ENCODE measurements at regions not wholly inside any gene's neighbourhood (a gene's known extent, or its start where the extent isn't known, plus 50 kb on each side); places are given as distances from the start of the nearest gene placed in this dataset.

- no peak for DNase-seq
- TF ChIP-seq, protein P1, sequence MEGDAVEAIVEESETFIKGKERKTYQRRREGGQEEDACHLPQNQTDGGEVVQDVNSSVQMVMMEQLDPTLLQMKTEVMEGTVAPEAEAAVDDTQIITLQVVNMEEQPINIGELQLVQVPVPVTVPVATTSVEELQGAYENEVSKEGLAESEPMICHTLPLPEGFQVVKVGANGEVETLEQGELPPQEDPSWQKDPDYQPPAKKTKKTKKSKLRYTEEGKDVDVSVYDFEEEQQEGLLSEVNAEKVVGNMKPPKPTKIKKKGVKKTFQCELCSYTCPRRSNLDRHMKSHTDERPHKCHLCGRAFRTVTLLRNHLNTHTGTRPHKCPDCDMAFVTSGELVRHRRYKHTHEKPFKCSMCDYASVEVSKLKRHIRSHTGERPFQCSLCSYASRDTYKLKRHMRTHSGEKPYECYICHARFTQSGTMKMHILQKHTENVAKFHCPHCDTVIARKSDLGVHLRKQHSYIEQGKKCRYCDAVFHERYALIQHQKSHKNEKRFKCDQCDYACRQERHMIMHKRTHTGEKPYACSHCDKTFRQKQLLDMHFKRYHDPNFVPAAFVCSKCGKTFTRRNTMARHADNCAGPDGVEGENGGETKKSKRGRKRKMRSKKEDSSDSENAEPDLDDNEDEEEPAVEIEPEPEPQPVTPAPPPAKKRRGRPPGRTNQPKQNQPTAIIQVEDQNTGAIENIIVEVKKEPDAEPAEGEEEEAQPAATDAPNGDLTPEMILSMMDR (IDR thresholded peaks at IDR 0.05), result no peak
- H3K27ac ChIP-seq, result no peak overlapping the region
- no peaks in the 10 kb centered on the region for H3K9me3 ChIP-seq
- H3K4me3 ChIP-seq, result no peak overlapping the region
- intact Hi-C loops (cut with DNase I), result no loop called here
- no peaks in the 10 kb centered on the region for H3K27me3 ChIP-seq
- H3K9ac ChIP-seq (ENCODE audit: low read depth in 2 of 2, low read length in 2 of 2), result no peak overlapping the region
- no peaks in the 10 kb centered on the region for H3K36me3 ChIP-seq
- no peaks in the 10 kb centered on the region for H3K4me1 ChIP-seq
These were observed 393.9 kb upstream of the SLC14A2 start for GRCh38 chr18:45221363-45221762.

DNA sequence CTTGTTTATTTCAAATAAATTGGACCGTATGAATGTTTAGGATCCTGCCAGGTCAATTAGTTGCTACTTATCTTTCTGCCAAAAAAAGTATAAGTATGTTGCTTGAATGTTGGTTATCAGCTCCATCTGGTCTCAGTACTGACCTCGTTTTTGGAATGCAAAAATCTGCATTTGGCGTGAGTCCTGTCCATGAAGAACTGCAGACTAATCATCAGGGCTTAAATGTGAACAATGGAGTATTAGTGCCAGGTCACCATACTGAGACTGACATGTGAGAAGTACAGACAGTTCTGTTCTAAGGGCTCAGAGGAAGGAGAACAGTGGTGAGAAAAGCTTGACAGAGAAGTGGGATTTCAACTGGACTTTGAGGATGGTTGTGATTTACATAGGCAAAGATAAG lies 393.1 kb upstream of the SLC14A2 start:
- no peaks in the 10 kb centered on the region for H3K27me3 ChIP-seq
- H3K36me3 ChIP-seq, result no peaks in the 10 kb centered on the region
- H3K9ac ChIP-seq (ENCODE audit: low read depth in 2 of 2, low read length in 2 of 2), result no peak overlapping the region
- H3K4me3 ChIP-seq, result no peak overlapping the region
- intact Hi-C loops (cut with DNase I), result no loop called here
- DNase-seq, result no peak
- no peaks in the 10 kb centered on the region for H3K9me3 ChIP-seq
- TF ChIP-seq, protein P1 (IDR thresholded peaks at IDR 0.05), result no peak
- H3K27ac ChIP-seq, result no peak overlapping the region
- H3K4me1 ChIP-seq, result no peaks in the 10 kb centered on the region

GRCh38 chr18:45227001-45227742 lies 388.1 kb upstream of the SLC14A2 start:
- Histone ChIP-seq H3K4me3 (no peak overlapping the region), H3K9ac (ENCODE audit: low read depth in 2 of 2, low read length in 2 of 2) (no peak overlapping the region), H3K9me3 (no peaks in the 10 kb centered on the region), H3K27me3 (no peaks in the 10 kb centered on the region), H3K27ac (no peak overlapping the region), H3K4me1 (no peaks in the 10 kb centered on the region), H3K36me3 (no peaks in the 10 kb centered on the region)
- TF ChIP-seq, protein P1 (IDR thresholded peaks at IDR 0.05), result no peak
- DNase-seq, result no peak
- intact Hi-C loops (cut with DNase I), result no loop called here

DNA sequence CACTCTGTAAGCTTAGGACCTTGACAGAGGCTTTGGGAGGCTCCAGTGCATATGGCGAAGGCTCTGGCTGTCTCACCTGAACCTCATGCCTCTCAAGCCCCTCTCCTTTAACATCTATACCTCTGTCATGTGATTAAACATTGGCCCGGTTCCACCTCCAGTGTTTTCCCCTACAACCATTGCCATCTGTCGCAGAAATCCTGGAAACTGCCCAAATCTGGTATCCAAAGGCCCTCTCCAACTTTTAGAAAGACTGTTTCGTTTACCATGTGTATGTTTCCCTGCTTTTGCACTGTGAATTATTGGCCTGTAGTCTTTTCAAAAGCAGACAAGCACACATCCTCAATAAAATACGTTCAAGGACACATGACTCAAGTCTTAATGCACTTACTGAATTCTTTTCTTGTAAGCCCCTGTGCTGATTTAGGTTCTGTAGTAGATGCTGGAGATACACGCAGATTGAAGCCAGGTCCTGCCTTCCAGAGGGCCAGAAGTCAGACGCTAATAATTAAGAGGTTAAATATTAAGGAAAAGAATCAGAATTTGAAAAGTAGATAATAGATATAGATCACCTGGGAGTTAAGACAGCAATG lies 386.4 kb upstream of the SLC14A2 start:
- intact Hi-C loops (cut with DNase I), result no loop called here
- Histone ChIP-seq H3K27me3 (no peaks in the 10 kb centered on the region), H3K36me3 (no peaks in the 10 kb centered on the region), H3K4me3 (no peak overlapping the region), H3K4me1 (no peaks in the 10 kb centered on the region), H3K27ac (no peak overlapping the region), H3K9ac (ENCODE audit: low read depth in 2 of 2, low read length in 2 of 2) (no peak overlapping the region), H3K9me3 (no peaks in the 10 kb centered on the region)
- TF ChIP-seq, protein P1 (IDR thresholded peaks at IDR 0.05), result no peak
- DNase-seq, result no peak

DNA sequence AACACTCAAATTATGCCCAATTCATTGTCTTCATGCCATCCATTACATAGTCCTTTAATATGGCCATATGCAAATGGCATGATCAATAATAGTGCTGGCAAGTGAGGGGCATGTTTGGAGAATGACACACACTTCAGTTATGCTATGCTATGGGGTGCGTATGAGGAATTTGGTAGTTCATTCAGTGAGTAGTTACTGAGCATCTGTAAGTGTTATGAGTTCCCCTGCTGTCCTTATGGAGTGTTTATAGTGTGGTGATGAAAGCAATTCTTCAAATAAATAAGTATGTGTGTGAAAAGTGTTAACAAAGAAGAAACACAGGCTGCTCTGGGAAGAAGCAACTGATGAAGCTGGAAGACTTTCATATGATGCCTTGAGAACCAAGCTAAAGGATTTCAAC lies 383.7 kb upstream of the SLC14A2 start:
- no peak for DNase-seq
- Histone ChIP-seq H3K27ac (no peak overlapping the region), H3K36me3 (no peaks in the 10 kb centered on the region), H3K4me1 (no peaks in the 10 kb centered on the region), H3K27me3 (no peaks in the 10 kb centered on the region), H3K9me3 (no peaks in the 10 kb centered on the region), H3K4me3 (no peak overlapping the region), H3K9ac (ENCODE audit: low read depth in 2 of 2, low read length in 2 of 2) (no peak overlapping the region)
- TF ChIP-seq, protein P1 (IDR thresholded peaks at IDR 0.05), result no peak
- intact Hi-C loops (cut with DNase I), result no loop called here
